Loucy (cell line): ENCODE measurements at regions not wholly inside any gene's neighbourhood (a gene's known extent, or its start where the extent isn't known, plus 50 kb on each side); places are given as distances from the start of the nearest gene placed in this dataset.
"Not testable (repeated sequence)": the region's sequence is repeated elsewhere in the genome, so short reads cannot be mapped to it uniquely, and the experiment has no call there.

Source experiments
- H2AFZ ChIP-seq: fragments of 200-600 bp; sonication (generic); 2 replicates; pipeline ENCODE4 v1.6.0; 2016; ENCODE audit warnings: antibody characterized with exemption, mild to moderate bottlenecking, low read length, moderate library complexity
- H3F3A ChIP-seq: fragments of 200-600 bp; 2 replicates; pipeline ENCODE4 v1.6.0; 2016; ENCODE audit warnings: antibody characterized with exemption, low read depth, mild to moderate bottlenecking
- H3K27me3 ChIP-seq: fragments of 200-600 bp; sonication (generic); 2 replicates; pipeline ENCODE4 v1.6.1; 2014; ENCODE audit warnings: low read length, mild to moderate bottlenecking; ENCODE audit not compliant: insufficient read depth, poor library complexity, severe bottlenecking
- H3K36me3 ChIP-seq: fragments of 200-600 bp; sonication (generic); 2 replicates; pipeline ENCODE4 v1.6.1; 2016; ENCODE audit warnings: low read length; ENCODE audit not compliant: insufficient read depth
- H3K4me1 ChIP-seq: fragments of 200-600 bp; sonication (generic); 2 replicates; pipeline ENCODE4 v1.5.1; 2014; ENCODE audit warnings: low read length, mild to moderate bottlenecking; ENCODE audit not compliant: insufficient read depth, poor library complexity, severe bottlenecking
- H3K4me2 ChIP-seq: fragments of 200-600 bp; sonication (generic); 2 replicates; pipeline ENCODE4 v1.6.0; 2014; ENCODE audit warnings: antibody characterized with exemption, low read length, low read depth, mild to moderate bottlenecking; ENCODE audit not compliant: poor library complexity, severe bottlenecking
- H3K4me3 ChIP-seq: fragments of 200-600 bp; sonication (generic); 2 replicates; pipeline ENCODE4 v1.5.1; 2014; ENCODE audit warnings: low read length, mild to moderate bottlenecking, mixed read lengths; ENCODE audit not compliant: poor library complexity, severe bottlenecking
- H3K79me2 ChIP-seq: fragments of 200-600 bp; sonication (generic); 2 replicates; pipeline ENCODE4 v1.6.1; 2014; ENCODE audit warnings: low read length; ENCODE audit not compliant: insufficient read depth
- H3K9ac ChIP-seq: fragments of 200-600 bp; sonication (generic); 2 replicates; pipeline ENCODE4 v1.6.0; 2014; ENCODE audit warnings: mild to moderate bottlenecking, low read depth, low read length, moderate library complexity; ENCODE audit not compliant: poor library complexity, severe bottlenecking
- H3K9me2 ChIP-seq: fragments of 200-600 bp; sonication (generic); replicated peaks from 2 replicates; pipeline ENCODE4 v1.6.1; 2016; ENCODE audit warnings: low read depth, low read length, mixed read lengths
- H3K9me3 ChIP-seq: fragments of 200-600 bp; sonication (generic); 2 replicates; pipeline ENCODE4 v1.6.1; 2014; ENCODE audit warnings: mild to moderate bottlenecking, antibody characterized with exemption, low read length, low read depth; ENCODE audit not compliant: insufficient read depth
- H4K20me1 ChIP-seq: fragments of 200-600 bp; sonication (generic); 2 replicates; pipeline ENCODE4 v1.6.0; 2014; ENCODE audit warnings: antibody characterized with exemption, low read length, mild to moderate bottlenecking; ENCODE audit not compliant: insufficient read depth, poor library complexity, severe bottlenecking
- CTCF ChIP-seq: fragments of 200-600 bp; sonication (generic); conservative IDR thresholded peaks from 2 replicates; pipeline ENCODE4 v1.5.1; 2014; ENCODE audit warnings: mild to moderate bottlenecking, antibody characterized with exemption, low read length
- EZH2phosphoT487 ChIP-seq: fragments of 200-600 bp; IDR thresholded peaks from 2 replicates; pipeline ENCODE4 v1.6.1; 2018; ENCODE audit warnings: antibody characterized with exemption, mild to moderate bottlenecking, moderate library complexity, borderline replicate concordance

- H3K9me3 ChIP-seq, result no peaks in the 10 kb centered on the region
- H3K4me2 ChIP-seq, result no peak overlapping the region
- no peak overlapping the region for H3K9ac ChIP-seq
- no peaks in the 10 kb centered on the region for H3K36me3 ChIP-seq
- no peaks in the 10 kb centered on the region for H3K27me3 ChIP-seq
- H3K4me1 ChIP-seq, result no peaks in the 10 kb centered on the region
- H4K20me1 ChIP-seq, result no peaks in the 10 kb centered on the region
- no peaks in the 10 kb centered on the region for H3K9me2 ChIP-seq
- H3K79me2 ChIP-seq, result no peaks in the 10 kb centered on the region
- no peak overlapping the region for H3K4me3 ChIP-seq
- no peak for TF ChIP-seq CTCF
- no peak for TF ChIP-seq EZH2phosphoT487
- no peaks in the 10 kb centered on the region for H3F3A ChIP-seq
- no peak overlapping the region for H2AFZ ChIP-seq
These were observed 81.9 kb upstream of the TEAD1 start for GRCh38 chr11:12592283-12592682.

- H3K9me2 ChIP-seq, H3K9me3 ChIP-seq, H3K79me2 ChIP-seq, H2AFZ ChIP-seq, H3K9ac ChIP-seq, H4K20me1 ChIP-seq, H3K27me3 ChIP-seq, H3F3A ChIP-seq, H3K36me3 ChIP-seq, H3K4me3 ChIP-seq, H3K4me1 ChIP-seq, H3K4me2 ChIP-seq: not testable (repeated sequence)
These were observed 79.0 kb upstream of the TEAD1 start for GRCh38 chr11:12595089-12595847.

- H3K4me3 ChIP-seq, result no peak overlapping the region
- no peaks in the 10 kb centered on the region for H4K20me1 ChIP-seq
- TF ChIP-seq CTCF, result no peak
- no peak for TF ChIP-seq EZH2phosphoT487
- H3F3A ChIP-seq, result no peaks in the 10 kb centered on the region
- H3K4me1 ChIP-seq, result no peaks in the 10 kb centered on the region
- no peak overlapping the region for H3K9ac ChIP-seq
- H3K9me2 ChIP-seq, result no peaks in the 10 kb centered on the region
- peaks cover 9% of the 10 kb centered on the region for H3K27me3 ChIP-seq
- H3K4me2 ChIP-seq, result no peak overlapping the region
- H3K9me3 ChIP-seq, result no peaks in the 10 kb centered on the region
- H3K79me2 ChIP-seq, result no peaks in the 10 kb centered on the region
- no peak overlapping the region for H2AFZ ChIP-seq
- H3K36me3 ChIP-seq, result no peaks in the 10 kb centered on the region
These were observed 75.6 kb upstream of the TEAD1 start for GRCh38 chr11:12598330-12599256.
